HEK293 (cell line): ENCODE measurements at regions not wholly inside any gene's neighbourhood (a gene's known extent, or its start where the extent isn't known, plus 50 kb on each side); places are given as distances from the start of the nearest gene placed in this dataset.

Experiments used
- CTCF ChIA-PET: fragments of 350-600 bp; formaldehyde crosslinking; extraction: SDS; loops from one replicate; lab custom pipeline; 2021; ENCODE audit warnings: antibody characterized with exemption; lab: Yijun Ruan, JAX
- POLR2A ChIA-PET: fragments of 300-600 bp; formaldehyde crosslinking; extraction: SDS; loops from one replicate; lab custom pipeline; 2020; ENCODE audit warnings: antibody characterized with exemption, inconsistent platforms; lab: Yijun Ruan, JAX
- H3K27ac ChIP-seq: fragments of 200-500 bp; sonication (Bioruptor generic); 2 replicates; pipeline ENCODE4 v1.5.1; 2014; ENCODE audit warnings: low read depth, low read length, control low read depth, inconsistent platforms; ENCODE audit errors: extremely low read depth
- H3K36me3 ChIP-seq, 2 experiments: fragments of 200-500 bp in 1 of 2; sonication (Bioruptor generic) in 1 of 2; 1 replicate in 1 of 2; 2 replicates in 1 of 2; pipeline ENCODE4 v1.5.1; 2014 to 2017; ENCODE audit warnings: inconsistent platforms in 2 of 2, low read length in 2 of 2; ENCODE audit not compliant: control insufficient read depth in 2 of 2, insufficient read depth in 1 of 2
- H3K4me1 ChIP-seq: fragments of 200-500 bp; sonication (Bioruptor generic); 2 replicates; pipeline ENCODE4 v1.5.1; 2014; ENCODE audit warnings: mild to moderate bottlenecking, low read length, inconsistent platforms; ENCODE audit not compliant: control insufficient read depth, insufficient read depth
- H3K4me3 ChIP-seq: 2 replicates; pipeline ENCODE4 v1.5.1; 2011; ENCODE audit warnings: low read depth, mild to moderate bottlenecking, control low read depth, low read length, moderate library complexity
- H3K9me3 ChIP-seq: fragments of 200-500 bp; sonication (Bioruptor generic); 2 replicates; pipeline ENCODE4 v1.5.1; 2014; ENCODE audit warnings: low read depth, low read length, inconsistent platforms; ENCODE audit not compliant: control insufficient read depth, insufficient read depth
- ATF2 ChIP-seq: fragments of 450-650 bp; formaldehyde crosslinking; IDR thresholded peaks from 2 replicates; pipeline ENCODE4 v1.5.1; 2016; ENCODE audit warnings: missing biosample characterization, missing genetic modification characterization, low read depth
- BCL11A ChIP-seq: fragments of 450-650 bp; formaldehyde crosslinking; IDR thresholded peaks from 2 replicates; pipeline ENCODE4 v1.5.1; 2016; ENCODE audit warnings: low read depth, missing biosample characterization, missing genetic modification characterization
- FEZF1 ChIP-seq: fragments of 450-650 bp; formaldehyde crosslinking; IDR thresholded peaks from 2 replicates; pipeline ENCODE4 v1.5.1; 2016; ENCODE audit warnings: missing biosample characterization, missing genetic modification characterization
- GLIS1 ChIP-seq: fragments of 450-650 bp; formaldehyde crosslinking; IDR thresholded peaks from 2 replicates; pipeline ENCODE4 v1.5.1; 2016; ENCODE audit warnings: missing biosample characterization, missing genetic modification characterization
- KLF7 ChIP-seq: fragments of 450-650 bp; formaldehyde crosslinking; IDR thresholded peaks from 2 replicates; pipeline ENCODE4 v1.5.1; 2016; ENCODE audit warnings: missing biosample characterization, missing genetic modification characterization, borderline replicate concordance
- RBAK ChIP-seq: fragments of 450-650 bp; formaldehyde crosslinking; IDR thresholded peaks from 2 replicates; pipeline ENCODE4 v1.5.1; 2016; ENCODE audit warnings: missing biosample characterization, missing genetic modification characterization
- SP7 ChIP-seq: fragments of 450-650 bp; formaldehyde crosslinking; IDR thresholded peaks from 2 replicates; pipeline ENCODE4 v1.5.1; 2016; ENCODE audit warnings: missing biosample characterization, missing genetic modification characterization
- ZEB2 ChIP-seq: fragments of 450-650 bp; formaldehyde crosslinking; IDR thresholded peaks from 2 replicates; pipeline ENCODE4 v1.5.1; 2016; ENCODE audit warnings: missing biosample characterization, missing genetic modification characterization
- ZNF133 ChIP-seq: fragments of 450-650 bp; formaldehyde crosslinking; IDR thresholded peaks from 2 replicates; pipeline ENCODE4 v1.5.1; 2016; ENCODE audit warnings: missing biosample characterization, missing genetic modification characterization
- ZNF174 ChIP-seq: fragments of 450-650 bp; formaldehyde crosslinking; IDR thresholded peaks from 2 replicates; pipeline ENCODE4 v1.5.0; 2017; ENCODE audit warnings: missing biosample characterization, mild to moderate bottlenecking, missing genetic modification characterization
- ZNF223 ChIP-seq: fragments of 450-650 bp; formaldehyde crosslinking; IDR thresholded peaks from 2 replicates; pipeline ENCODE4 v1.5.1; 2016; ENCODE audit warnings: missing biosample characterization, missing genetic modification characterization
- ZNF341 ChIP-seq: fragments of 450-650 bp; formaldehyde crosslinking; IDR thresholded peaks from 2 replicates; pipeline ENCODE4; 2016; ENCODE audit warnings: low read depth, missing biosample characterization, missing genetic modification characterization
- ZNF350 ChIP-seq: fragments of 450-650 bp; formaldehyde crosslinking; IDR thresholded peaks from 2 replicates; pipeline ENCODE4 v1.5.0; 2017; ENCODE audit warnings: missing biosample characterization, mild to moderate bottlenecking, missing genetic modification characterization
- ZNF366 ChIP-seq: fragments of 450-650 bp; formaldehyde crosslinking; conservative IDR thresholded peaks from 2 replicates; pipeline ENCODE4 v1.5.1; 2016; ENCODE audit warnings: missing biosample characterization, missing genetic modification characterization
- ZNF473 ChIP-seq: fragments of 450-650 bp; formaldehyde crosslinking; IDR thresholded peaks from 2 replicates; pipeline ENCODE4 v1.5.1; 2017; ENCODE audit warnings: missing biosample characterization, missing genetic modification characterization
- ZNF561 ChIP-seq: fragments of 450-650 bp; IDR thresholded peaks from 2 replicates; pipeline ENCODE4 v1.5.1; 2018; ENCODE audit warnings: missing biosample characterization, missing genetic modification characterization, borderline replicate concordance
- ZNF843 ChIP-seq: fragments of 450-650 bp; formaldehyde crosslinking; IDR thresholded peaks from 2 replicates; pipeline ENCODE4 v1.5.1; 2016; ENCODE audit warnings: missing biosample characterization, missing genetic modification characterization
- ZSCAN16 ChIP-seq: fragments of 450-650 bp; formaldehyde crosslinking; IDR thresholded peaks from 2 replicates; pipeline ENCODE4 v1.5.1; 2016; ENCODE audit warnings: missing biosample characterization, missing genetic modification characterization
- ZSCAN5A ChIP-seq: fragments of 450-650 bp; formaldehyde crosslinking; IDR thresholded peaks from 2 replicates; pipeline ENCODE4 v1.5.1; 2016; ENCODE audit warnings: missing biosample characterization, missing genetic modification characterization
- TF ChIP-seq, protein P1 (sequence below): fragments of 450-650 bp; formaldehyde crosslinking; optimal IDR thresholded peaks from 2 replicates; pipeline ENCODE3; 2016; ENCODE audit warnings: missing biosample characterization, mild to moderate bottlenecking, missing genetic modification characterization
- TF ChIP-seq, protein P2 (sequence below): fragments of 450-650 bp; formaldehyde crosslinking; IDR thresholded peaks from 2 replicates; pipeline ENCODE4 v1.5.1; 2016; ENCODE audit warnings: missing biosample characterization, missing genetic modification characterization
- TF ChIP-seq, protein P3 (sequence below): fragments of 450-650 bp; formaldehyde crosslinking; IDR thresholded peaks from 2 replicates; pipeline ENCODE4 v1.5.1; 2016; ENCODE audit warnings: missing biosample characterization, missing genetic modification characterization
- TF ChIP-seq, protein P4 (sequence below): fragments of 450-650 bp; formaldehyde crosslinking; IDR thresholded peaks from 2 replicates; pipeline ENCODE4 v1.5.1; 2017; ENCODE audit warnings: missing biosample characterization, missing genetic modification characterization

DNA sequence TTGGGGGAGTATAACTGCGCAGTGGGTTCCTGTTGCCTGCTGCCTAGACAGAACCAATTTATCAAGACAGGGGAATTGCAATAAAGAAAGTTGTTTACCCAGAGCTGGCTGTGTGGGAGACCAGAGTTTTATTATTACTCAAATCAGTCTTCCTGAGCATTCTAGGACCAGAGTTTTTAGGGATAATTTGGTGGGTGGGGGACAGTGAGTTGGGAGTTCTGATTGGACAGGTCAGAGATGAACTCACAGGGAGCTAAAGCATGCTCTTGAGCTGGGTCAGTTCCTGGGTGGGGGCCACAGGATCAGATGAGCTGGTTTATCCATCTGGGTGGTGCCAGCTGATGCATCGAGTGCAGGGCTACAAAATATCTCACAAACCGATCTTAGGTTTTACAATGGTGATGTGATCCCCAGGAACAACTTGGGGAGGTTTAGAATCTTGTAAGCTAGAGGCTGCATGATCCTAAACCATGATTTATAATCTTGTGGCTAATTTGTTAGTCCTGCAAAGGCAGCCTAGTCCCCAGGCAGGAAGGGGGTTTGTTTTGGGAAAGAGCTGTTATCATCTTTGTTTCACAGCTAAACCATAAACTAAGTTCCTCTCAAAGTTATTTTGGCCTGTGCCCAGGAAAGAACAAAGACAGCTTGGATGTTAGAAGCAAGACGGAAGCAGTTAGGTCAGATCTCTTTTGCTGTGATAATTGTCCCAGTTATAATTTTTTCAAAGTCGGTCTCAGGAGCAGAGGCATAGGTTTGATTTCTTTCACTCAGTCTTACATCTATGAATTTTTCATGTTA, 146.8 kb downstream of the PPIAL4G start (continued):
- TF ChIP-seq ZNF843 (tag by site-specific recombination) (peak; percentile 77), BCL11A (peak; percentile 57; the same call in 1 of the 2 replicates)
- TF ChIP-seq, all 188 proteins: peak for 38; not testable (repeated sequence) for 150

- Histone ChIP-seq H3K36me3 (no peaks in the 10 kb centered on the region), H3K4me1 (peaks cover 2% of the 10 kb centered on the region; the same call in 1 of the 2 replicates), H3K9me3 (no peaks in the 10 kb centered on the region), H3K4me3 (peak overlapping the region; percentile 57), H3K27ac (peak overlapping the region; percentile 100)
- POLR2A ChIA-PET: interaction anchor here (0.6 to 5.0 kb wide), 9 partner anchors 9 to 296 kb away, joined by 3 to 91 read pairs (median 5); no protein-coding TSS in a partner anchor
- CTCF ChIA-PET: no interaction called here
- TF ChIP-seq, protein P1, sequence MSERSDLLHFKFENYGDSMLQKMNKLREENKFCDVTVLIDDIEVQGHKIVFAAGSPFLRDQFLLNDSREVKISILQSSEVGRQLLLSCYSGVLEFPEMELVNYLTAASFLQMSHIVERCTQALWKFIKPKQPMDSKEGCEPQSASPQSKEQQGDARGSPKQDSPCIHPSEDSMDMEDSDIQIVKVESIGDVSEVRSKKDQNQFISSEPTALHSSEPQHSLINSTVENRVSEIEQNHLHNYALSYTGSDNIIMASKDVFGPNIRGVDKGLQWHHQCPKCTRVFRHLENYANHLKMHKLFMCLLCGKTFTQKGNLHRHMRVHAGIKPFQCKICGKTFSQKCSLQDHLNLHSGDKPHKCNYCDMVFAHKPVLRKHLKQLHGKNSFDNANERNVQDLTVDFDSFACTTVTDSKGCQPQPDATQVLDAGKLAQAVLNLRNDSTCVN (tag by site-specific recombination): peak; percentile 53
- TF ChIP-seq ZSCAN16 (tag by site-specific recombination): peak; percentile 70
- peak; percentile 97 for TF ChIP-seq ATF2 (tag by site-specific recombination)
- no peak for TF ChIP-seq RBAK (tag by site-specific recombination)
- no peak for TF ChIP-seq GLIS1 (tag by site-specific recombination)
- TF ChIP-seq, protein P2, sequence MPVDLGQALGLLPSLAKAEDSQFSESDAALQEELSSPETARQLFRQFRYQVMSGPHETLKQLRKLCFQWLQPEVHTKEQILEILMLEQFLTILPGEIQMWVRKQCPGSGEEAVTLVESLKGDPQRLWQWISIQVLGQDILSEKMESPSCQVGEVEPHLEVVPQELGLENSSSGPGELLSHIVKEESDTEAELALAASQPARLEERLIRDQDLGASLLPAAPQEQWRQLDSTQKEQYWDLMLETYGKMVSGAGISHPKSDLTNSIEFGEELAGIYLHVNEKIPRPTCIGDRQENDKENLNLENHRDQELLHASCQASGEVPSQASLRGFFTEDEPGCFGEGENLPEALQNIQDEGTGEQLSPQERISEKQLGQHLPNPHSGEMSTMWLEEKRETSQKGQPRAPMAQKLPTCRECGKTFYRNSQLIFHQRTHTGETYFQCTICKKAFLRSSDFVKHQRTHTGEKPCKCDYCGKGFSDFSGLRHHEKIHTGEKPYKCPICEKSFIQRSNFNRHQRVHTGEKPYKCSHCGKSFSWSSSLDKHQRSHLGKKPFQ (tag by site-specific recombination): peak; percentile 89
- TF ChIP-seq ZNF133: no peak
- TF ChIP-seq ZNF341 (tag by site-specific recombination): peak; percentile 87
- peak; percentile 81; the same call in 1 of the 2 replicates for TF ChIP-seq ZNF843 (tag by site-specific recombination)
- no peak for TF ChIP-seq ZNF473 (tag by site-specific recombination)
- TF ChIP-seq, protein P3, sequence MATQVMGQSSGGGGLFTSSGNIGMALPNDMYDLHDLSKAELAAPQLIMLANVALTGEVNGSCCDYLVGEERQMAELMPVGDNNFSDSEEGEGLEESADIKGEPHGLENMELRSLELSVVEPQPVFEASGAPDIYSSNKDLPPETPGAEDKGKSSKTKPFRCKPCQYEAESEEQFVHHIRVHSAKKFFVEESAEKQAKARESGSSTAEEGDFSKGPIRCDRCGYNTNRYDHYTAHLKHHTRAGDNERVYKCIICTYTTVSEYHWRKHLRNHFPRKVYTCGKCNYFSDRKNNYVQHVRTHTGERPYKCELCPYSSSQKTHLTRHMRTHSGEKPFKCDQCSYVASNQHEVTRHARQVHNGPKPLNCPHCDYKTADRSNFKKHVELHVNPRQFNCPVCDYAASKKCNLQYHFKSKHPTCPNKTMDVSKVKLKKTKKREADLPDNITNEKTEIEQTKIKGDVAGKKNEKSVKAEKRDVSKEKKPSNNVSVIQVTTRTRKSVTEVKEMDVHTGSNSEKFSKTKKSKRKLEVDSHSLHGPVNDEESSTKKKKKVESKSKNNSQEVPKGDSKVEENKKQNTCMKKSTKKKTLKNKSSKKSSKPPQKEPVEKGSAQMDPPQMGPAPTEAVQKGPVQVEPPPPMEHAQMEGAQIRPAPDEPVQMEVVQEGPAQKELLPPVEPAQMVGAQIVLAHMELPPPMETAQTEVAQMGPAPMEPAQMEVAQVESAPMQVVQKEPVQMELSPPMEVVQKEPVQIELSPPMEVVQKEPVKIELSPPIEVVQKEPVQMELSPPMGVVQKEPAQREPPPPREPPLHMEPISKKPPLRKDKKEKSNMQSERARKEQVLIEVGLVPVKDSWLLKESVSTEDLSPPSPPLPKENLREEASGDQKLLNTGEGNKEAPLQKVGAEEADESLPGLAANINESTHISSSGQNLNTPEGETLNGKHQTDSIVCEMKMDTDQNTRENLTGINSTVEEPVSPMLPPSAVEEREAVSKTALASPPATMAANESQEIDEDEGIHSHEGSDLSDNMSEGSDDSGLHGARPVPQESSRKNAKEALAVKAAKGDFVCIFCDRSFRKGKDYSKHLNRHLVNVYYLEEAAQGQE (tag by site-specific recombination): peak; percentile 56
- peak; percentile 94 for TF ChIP-seq KLF7 (tag by site-specific recombination)
- TF ChIP-seq, protein P4, sequence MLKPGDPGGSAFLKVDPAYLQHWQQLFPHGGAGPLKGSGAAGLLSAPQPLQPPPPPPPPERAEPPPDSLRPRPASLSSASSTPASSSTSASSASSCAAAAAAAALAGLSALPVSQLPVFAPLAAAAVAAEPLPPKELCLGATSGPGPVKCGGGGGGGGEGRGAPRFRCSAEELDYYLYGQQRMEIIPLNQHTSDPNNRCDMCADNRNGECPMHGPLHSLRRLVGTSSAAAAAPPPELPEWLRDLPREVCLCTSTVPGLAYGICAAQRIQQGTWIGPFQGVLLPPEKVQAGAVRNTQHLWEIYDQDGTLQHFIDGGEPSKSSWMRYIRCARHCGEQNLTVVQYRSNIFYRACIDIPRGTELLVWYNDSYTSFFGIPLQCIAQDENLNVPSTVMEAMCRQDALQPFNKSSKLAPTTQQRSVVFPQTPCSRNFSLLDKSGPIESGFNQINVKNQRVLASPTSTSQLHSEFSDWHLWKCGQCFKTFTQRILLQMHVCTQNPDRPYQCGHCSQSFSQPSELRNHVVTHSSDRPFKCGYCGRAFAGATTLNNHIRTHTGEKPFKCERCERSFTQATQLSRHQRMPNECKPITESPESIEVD (tag by site-specific recombination): peak; percentile 92; the same call in 1 of the 2 replicates
- peak; percentile 91 for TF ChIP-seq SP7 (tag by site-specific recombination)
- peak; percentile 48 for TF ChIP-seq FEZF1 (tag by site-specific recombination)
- TF ChIP-seq ZNF350 (tag by site-specific recombination): no peak
- TF ChIP-seq ZNF174 (tag by site-specific recombination): no peak
- TF ChIP-seq ZNF223 (tag by site-specific recombination): no peak
- peak; percentile 10 for TF ChIP-seq ZNF561
- TF ChIP-seq ZSCAN5A (tag by site-specific recombination): peak; percentile 81; the same call in 1 of the 2 replicates
- peak; percentile 98 for TF ChIP-seq ZNF366 (tag by site-specific recombination)
- peak; percentile 89 for TF ChIP-seq ZEB2 (tag by site-specific recombination)
Measured at GRCh38 chr1:148334339-148335130, 148.6 kb downstream of the PPIAL4G start.
